ENCODE measurements at regions not wholly inside any gene's neighbourhood (a gene's known extent, or its start where the extent isn't known, plus 50 kb on each side); places are given as distances from the start of the nearest gene placed in this dataset.

GRCh38 chr15:61299075-61299763 lies 70.1 kb upstream of the RORA start:
- H3K9me1 ChIP-seq (ENCODE audit: control insufficient read depth, insufficient read depth, low read length): no peaks in the 10 kb centered on the region
- no peaks in the 10 kb centered on the region for H3K4me1 ChIP-seq (replicated peaks in 1 of 2; ENCODE audit: control insufficient read depth in 2 of 2, insufficient read depth in 2 of 2, low read length in 2 of 2)
- no peaks in the 10 kb centered on the region for H3K36me3 ChIP-seq (ENCODE audit: control insufficient read depth, insufficient read depth, low read length)
- DNase-seq (ENCODE audit: extremely low read depth in 1 of 4, low spot score in 3 of 4) (no peak), FAIRE-seq (no peak), ATAC-seq (no peak)
- BruUV-seq (replicated peaks): no TSS peak
- CTCF ChIA-PET (ENCODE audit: low intra/inter-chr PET ratio): no interaction called here
- no peaks in the 10 kb centered on the region for H3K79me2 ChIP-seq (ENCODE audit: control insufficient read depth, insufficient read depth, low read length)
- H3K4me3 ChIP-seq: no peak overlapping the region
- in situ Hi-C loops (cut with MboI): no loop called here
- POLR2A ChIA-PET: interaction anchor here (0.9 kb wide), 1 partner anchor 12 kb away, joined by 3 read pairs; no protein-coding TSS in a partner anchor
- no peak overlapping the region for H3K4me2 ChIP-seq (ENCODE audit: insufficient read depth, low read length)
- TF ChIP-seq FOXJ3 (CRISPR knock-in tag; IDR thresholded peaks at IDR 0.05): no peak
- TF ChIP-seq BRF2 (IDR thresholded peaks at IDR 0.05; ENCODE audit: borderline replicate concordance, insufficient read depth, insufficient read length): no peak
- no peak for TF ChIP-seq ZNF263 (CRISPR knock-in tag; IDR thresholded peaks at IDR 0.05; ENCODE audit: borderline replicate concordance)
- no peak for TF ChIP-seq MAFK (IDR thresholded peaks at IDR 0.05; ENCODE audit: low read length)
- TF ChIP-seq TRIM24 (IDR thresholded peaks at IDR 0.05): no peak
- TF ChIP-seq, protein P1, sequence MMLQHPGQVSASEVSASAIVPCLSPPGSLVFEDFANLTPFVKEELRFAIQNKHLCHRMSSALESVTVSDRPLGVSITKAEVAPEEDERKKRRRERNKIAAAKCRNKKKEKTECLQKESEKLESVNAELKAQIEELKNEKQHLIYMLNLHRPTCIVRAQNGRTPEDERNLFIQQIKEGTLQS (IDR thresholded peaks at IDR 0.05): no peak
- TF ChIP-seq, protein P1 (CRISPR knock-in tag; conservative IDR thresholded peaks at IDR 0.05): no peak
- no peak for TF ChIP-seq DMBX1 (CRISPR knock-in tag; IDR thresholded peaks at IDR 0.05; ENCODE audit: borderline replicate concordance)
- no peak overlapping the region for H2AFZ ChIP-seq (ENCODE audit: low read depth, low read length)
- no peaks in the 10 kb centered on the region for H3K9me3 ChIP-seq (replicated peaks; ENCODE audit: control insufficient read depth, insufficient read depth, low read depth, low read length)
- 0 out of 5 replicates have a peak, but pooled peaks cover 0 to 4% of the 10 kb centered on the region in 2 experiments for H3K27me3 ChIP-seq (ENCODE audit: control insufficient read depth in 2 of 2, insufficient read depth in 2 of 2, low read length in 2 of 2)
- WGBS (ENCODE audit: insufficient coverage, low coverage, missing lambda C conversion rate): 3% methylated on average over 4 of the region's 4 CpGs
- H4K20me1 ChIP-seq (replicated peaks; ENCODE audit: control insufficient read depth, insufficient read depth, low read length): no peaks in the 10 kb centered on the region
- intact Hi-C loops (cut with micrococcal nuclease): no loop called here
- no peak overlapping the region for H3K27ac ChIP-seq (ENCODE audit: extremely low read depth, low read depth, low read length)
- no peak overlapping the region for H3K9ac ChIP-seq (ENCODE audit: insufficient read depth in 1 of 2, low read depth in 2 of 2, low read length in 2 of 2)

Measured in K562 (cell line).